Thoracic aorta (tissue), 2 donors: ENCODE measurements at regions not wholly inside any gene's neighbourhood (a gene's known extent, or its start where the extent isn't known, plus 50 kb on each side); places are given as distances from the start of the nearest gene placed in this dataset.

Source experiments
- ATAC-seq: fragments of 150-250 bp; one replicate; pipeline ENCODE4 v1.8.0; 2017; ENCODE audit warnings: low read depth; ENCODE audit not compliant: insufficient number of reproducible peaks, low FRiP score
- DNase-seq: peaks from one replicate; pipeline ENCODE4 v3.0.0-alpha.2; 2020; ENCODE audit warnings: low spot score
- H3K27ac ChIP-seq, 2 donors: fragments of 200-600 bp; sonication (generic); 1 replicate in 1 of 2; 2 replicates in 1 of 2; pipeline ENCODE4 v1.5.1; 2016; ENCODE audit warnings: mild to moderate bottlenecking in 2 of 2, moderate library complexity in 2 of 2
- H3K27me3 ChIP-seq: fragments of 200-600 bp; sonication (generic); replicated peaks from 2 replicates; pipeline ENCODE4 v1.6.0; 2016; ENCODE audit warnings: mild to moderate bottlenecking; ENCODE audit not compliant: insufficient read depth
- H3K36me3 ChIP-seq: fragments of 200-600 bp; sonication (generic); one replicate; pipeline ENCODE4 v1.5.1; 2016
- H3K4me1 ChIP-seq, 2 donors: fragments of 200-600 bp; sonication (generic); 1 replicate in 1 of 2; 2 replicates in 1 of 2; pipeline versions ENCODE4 v1.5.1 to v1.6.0; 2016; ENCODE audit warnings: low read depth in 2 of 2, mild to moderate bottlenecking in 1 of 2; ENCODE audit not compliant: control insufficient read depth in 1 of 2
- H3K4me3 ChIP-seq: fragments of 200-600 bp; sonication (generic); 2 replicates; pipeline ENCODE4 v1.5.1; 2016; ENCODE audit warnings: mild to moderate bottlenecking
- H3K9me3 ChIP-seq: fragments of 200-600 bp; sonication (generic); 2 replicates; pipeline ENCODE4 v1.5.1; 2016
- CTCF ChIP-seq: fragments of 200-600 bp; sonication (generic); IDR thresholded peaks from one replicate; pipeline ENCODE4 v1.5.1; 2019; ENCODE audit warnings: antibody characterized with exemption

DNA sequence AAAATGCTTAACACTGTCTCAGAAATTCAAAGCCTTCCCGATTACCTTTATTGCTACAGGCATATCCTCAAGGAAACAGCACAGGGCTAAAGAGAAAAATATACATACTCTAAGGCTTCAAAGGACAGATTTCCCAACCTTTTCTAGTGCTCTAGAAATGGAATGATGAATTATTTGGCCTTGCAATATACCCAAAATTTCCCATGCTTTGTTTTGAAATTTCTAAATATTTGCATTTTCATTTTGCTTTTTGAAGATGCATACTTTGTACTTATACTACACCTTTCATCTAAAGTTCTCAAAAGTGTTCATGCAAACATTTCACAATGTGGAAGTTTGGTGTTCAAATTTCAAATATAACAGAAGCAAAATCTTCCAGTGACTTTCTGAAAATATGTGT lies 312.7 kb upstream of the PDE4D start:
- H3K27me3 ChIP-seq: no peaks in the 10 kb centered on the region
- ATAC-seq: no peak
- H3K4me3 ChIP-seq: no peak overlapping the region
- H3K9me3 ChIP-seq: no peaks in the 10 kb centered on the region
- peaks cover 15 to 33% of the 10 kb centered on the region in 2 donors for H3K4me1 ChIP-seq
- no peak overlapping the region for H3K27ac ChIP-seq
- TF ChIP-seq CTCF: no peak
- DNase-seq: no peak
- H3K36me3 ChIP-seq: no peaks in the 10 kb centered on the region

- ATAC-seq: no peak
- TF ChIP-seq CTCF: no peak
These were observed 311.5 kb upstream of the PDE4D start for GRCh38 chr5:60205071-60205470.

GRCh38 chr5:60196385-60197113 lies 303.0 kb upstream of the PDE4D start:
- no peaks in the 10 kb centered on the region for H3K27me3 ChIP-seq
- no peaks in the 10 kb centered on the region for H3K9me3 ChIP-seq
- ATAC-seq (no peak), DNase-seq (no peak)
- peaks cover 0 to 7% of the 10 kb centered on the region in 2 donors for H3K4me1 ChIP-seq
- H3K27ac ChIP-seq: no peak overlapping the region
- no peak for TF ChIP-seq CTCF
- no peaks in the 10 kb centered on the region for H3K36me3 ChIP-seq
- H3K4me3 ChIP-seq: no peak overlapping the region

More at GRCh38 chr5:60205071-60205470, 311.5 kb upstream of the PDE4D start:
- Histone ChIP-seq H3K27me3 (no peaks in the 10 kb centered on the region), H3K9me3 (no peaks in the 10 kb centered on the region), H3K4me3 (no peak overlapping the region), H3K4me1 (peaks cover 11 to 33% of the 10 kb centered on the region in 2 donors), H3K27ac (no peak overlapping the region), H3K36me3 (no peaks in the 10 kb centered on the region)
- no peak for DNase-seq

GRCh38 chr5:60195551-60195950 lies 302.0 kb upstream of the PDE4D start:
- Histone ChIP-seq H3K36me3 (no peaks in the 10 kb centered on the region), H3K9me3 (no peaks in the 10 kb centered on the region), H3K27me3 (no peaks in the 10 kb centered on the region), H3K4me1 (peaks cover 0 to 7% of the 10 kb centered on the region in 2 donors), H3K4me3 (no peak overlapping the region), H3K27ac (no peak overlapping the region)
- no peak for DNase-seq
- no peak for TF ChIP-seq CTCF
- ATAC-seq: no peak

GRCh38 chr5:60195083-60195482 lies 301.6 kb upstream of the PDE4D start:
- ATAC-seq: no peak
- Histone ChIP-seq H3K27me3 (no peaks in the 10 kb centered on the region), H3K36me3 (no peaks in the 10 kb centered on the region), H3K4me1 (peaks cover 0 to 7% of the 10 kb centered on the region in 2 donors), H3K4me3 (no peak overlapping the region), H3K9me3 (no peaks in the 10 kb centered on the region), H3K27ac (no peak overlapping the region)
- no peak for DNase-seq
- no peak for TF ChIP-seq CTCF
